ENCODE measurements at regions not wholly inside any gene's neighbourhood (a gene's known extent, or its start where the extent isn't known, plus 50 kb on each side); places are given as distances from the start of the nearest gene placed in this dataset.

DNA sequence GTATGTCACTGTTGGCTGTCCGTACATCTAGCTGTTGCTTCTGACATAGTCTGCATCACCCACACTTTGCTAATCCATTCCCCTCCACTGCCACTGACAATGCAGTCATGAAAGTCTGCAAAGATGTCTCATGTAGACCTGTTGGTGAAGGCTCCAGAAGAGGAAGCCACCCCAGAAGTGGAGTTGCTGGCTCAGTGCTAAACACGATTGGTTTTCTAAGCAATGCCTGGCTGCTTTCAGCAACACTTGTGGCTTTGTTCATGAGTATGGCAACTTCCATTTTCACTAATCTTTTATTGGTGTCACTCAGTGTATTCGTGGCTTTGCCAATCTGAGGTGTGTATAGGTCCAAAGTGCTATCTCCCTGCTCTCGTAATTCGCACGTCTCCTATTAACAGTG is 288.1 kb downstream of the GADD45G start:
- WGBS, 2 donors = 84 to 86% methylated on average over 6 of the region's 6 CpGs
- DNase-seq = no peak
- intact Hi-C loops (cut with DNase I) = no loop called here
- Histone ChIP-seq H3K27ac (ENCODE audit: low read depth in 1 of 2, low read length in 2 of 2) (no peak overlapping the region), H3K36me3 (ENCODE audit: control insufficient read depth in 1 of 2, insufficient read depth in 2 of 2, low read length in 1 of 2) (no peaks in the 10 kb centered on the region), H3K4me1 (ENCODE audit: control insufficient read depth in 1 of 2, insufficient read depth in 2 of 2, low read length in 2 of 2) (peaks cover 0 to 2% of the 10 kb centered on the region in 2 donors), H3K4me3 (ENCODE audit: low read length in 2 of 2) (no peak overlapping the region), H3K27me3 (ENCODE audit: control insufficient read depth in 1 of 2, insufficient read depth in 2 of 2, low read length in 1 of 2) (no peaks in the 10 kb centered on the region), H3K9me3 (ENCODE audit: control insufficient read depth, low read length) (no peaks in the 10 kb centered on the region)
- ATAC-seq (ENCODE audit: low FRiP score) = no peak

DNA sequence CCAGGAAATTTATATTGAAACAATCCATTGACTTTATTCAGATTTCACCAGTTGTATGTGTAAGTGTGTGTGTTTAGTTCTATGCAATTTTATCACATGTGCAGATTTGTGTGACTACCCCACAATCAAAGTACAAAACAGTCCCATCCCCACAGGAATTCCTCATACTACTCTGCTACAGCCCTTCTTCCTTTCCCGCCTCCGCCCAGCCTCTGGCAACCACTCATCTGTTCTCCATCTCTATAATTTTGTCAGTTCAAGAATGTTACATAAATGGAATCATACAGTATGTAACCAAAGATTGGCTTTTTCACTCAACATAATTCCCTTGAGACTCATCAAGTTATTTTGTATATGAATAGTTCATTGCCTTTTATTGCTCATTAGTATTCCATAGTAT is 289.1 kb downstream of the GADD45G start:
- intact Hi-C loops (cut with DNase I) = no loop called here
- no peak for ATAC-seq (ENCODE audit: low FRiP score)
- no peaks in the 10 kb centered on the region for H3K36me3 ChIP-seq (ENCODE audit: control insufficient read depth in 1 of 2, insufficient read depth in 2 of 2, low read length in 1 of 2)

GRCh38 chr9:89896806-89897340 is 292.1 kb downstream of the GADD45G start:
- Histone ChIP-seq H3K27me3 (ENCODE audit: control insufficient read depth in 1 of 2, insufficient read depth in 2 of 2, low read length in 1 of 2) (no peaks in the 10 kb centered on the region), H3K4me3 (ENCODE audit: low read length in 2 of 2) (no peak overlapping the region), H3K36me3 (ENCODE audit: control insufficient read depth in 1 of 2, insufficient read depth in 2 of 2, low read length in 1 of 2) (no peaks in the 10 kb centered on the region), H3K4me1 (ENCODE audit: control insufficient read depth in 1 of 2, insufficient read depth in 2 of 2, low read length in 2 of 2) (no peaks in the 10 kb centered on the region), H3K27ac (ENCODE audit: low read depth in 1 of 2, low read length in 2 of 2) (no peak overlapping the region), H3K9me3 (ENCODE audit: control insufficient read depth, low read length) (no peaks in the 10 kb centered on the region)
- WGBS, 2 donors = 90 to 95% methylated on average over 5 of the region's 5 CpGs
- ATAC-seq (ENCODE audit: low FRiP score) (no peak), DNase-seq (no peak)
- intact Hi-C loops (cut with DNase I) = no loop called here

More for the DNA sequence above, 289.1 kb downstream of the GADD45G start:
- H3K4me3 ChIP-seq (ENCODE audit: low read length in 2 of 2) = no peak overlapping the region
- H3K9me3 ChIP-seq (ENCODE audit: control insufficient read depth, low read length) = no peaks in the 10 kb centered on the region
- DNase-seq = no peak
- WGBS, 2 donors = 89 to 92% methylated on average over 2 of the region's 2 CpGs
- H3K4me1 ChIP-seq (ENCODE audit: control insufficient read depth in 1 of 2, insufficient read depth in 2 of 2, low read length in 2 of 2) = peaks cover 0 to 2% of the 10 kb centered on the region in 2 donors
- no peaks in the 10 kb centered on the region for H3K27me3 ChIP-seq (ENCODE audit: control insufficient read depth in 1 of 2, insufficient read depth in 2 of 2, low read length in 1 of 2)
- no peak overlapping the region for H3K27ac ChIP-seq (ENCODE audit: low read depth in 1 of 2, low read length in 2 of 2)

DNA sequence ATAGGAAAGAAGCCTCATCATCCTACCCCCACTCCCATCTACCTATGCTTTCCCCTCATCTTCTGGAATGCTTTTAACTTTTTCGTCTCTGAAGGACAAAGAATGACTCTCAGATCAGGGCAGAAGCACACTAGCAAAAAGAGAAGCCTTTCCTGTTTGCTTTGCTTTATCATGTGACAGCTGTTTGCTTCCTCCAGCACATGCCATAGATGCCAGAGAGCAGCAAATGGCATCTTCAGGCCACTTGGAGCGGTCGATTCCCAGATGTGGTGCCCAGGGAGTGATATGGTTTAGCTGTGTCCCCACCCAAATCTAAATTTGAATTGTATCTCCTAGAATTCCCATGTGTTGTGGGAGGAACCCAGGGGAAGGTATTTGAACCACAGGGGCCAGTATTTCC is 294.8 kb downstream of the GADD45G start:
- Histone ChIP-seq H3K4me1 (ENCODE audit: control insufficient read depth in 1 of 2, insufficient read depth in 2 of 2, low read length in 2 of 2) (no peaks in the 10 kb centered on the region), H3K36me3 (ENCODE audit: control insufficient read depth in 1 of 2, insufficient read depth in 2 of 2, low read length in 1 of 2) (no peaks in the 10 kb centered on the region), H3K9me3 (ENCODE audit: control insufficient read depth, low read length) (no peaks in the 10 kb centered on the region), H3K27me3 (ENCODE audit: control insufficient read depth in 1 of 2, insufficient read depth in 2 of 2, low read length in 1 of 2) (no peaks in the 10 kb centered on the region), H3K4me3 (ENCODE audit: low read length in 2 of 2) (no peak overlapping the region), H3K27ac (ENCODE audit: low read depth in 1 of 2, low read length in 2 of 2) (no peak overlapping the region)
- WGBS, 2 donors = 90% methylated on average over 3 of the region's 3 CpGs
- intact Hi-C loops (cut with DNase I) = no loop called here
- DNase-seq (no peak), ATAC-seq (ENCODE audit: low FRiP score) (no peak)

- 89 to 93% methylated on average over 4 of the region's 4 CpGs for WGBS, 2 donors
- H3K4me3 ChIP-seq (ENCODE audit: low read length in 2 of 2) = no peak overlapping the region
- no peak overlapping the region for H3K27ac ChIP-seq (ENCODE audit: low read depth in 1 of 2, low read length in 2 of 2)
- intact Hi-C loops (cut with DNase I) = no loop called here
- no peak for ATAC-seq (ENCODE audit: low FRiP score)
- H3K4me1 ChIP-seq (ENCODE audit: control insufficient read depth in 1 of 2, insufficient read depth in 2 of 2, low read length in 2 of 2) = no peaks in the 10 kb centered on the region
- H3K27me3 ChIP-seq (ENCODE audit: control insufficient read depth in 1 of 2, insufficient read depth in 2 of 2, low read length in 1 of 2) = no peaks in the 10 kb centered on the region
- DNase-seq = no peak
- H3K36me3 ChIP-seq (ENCODE audit: control insufficient read depth in 1 of 2, insufficient read depth in 2 of 2, low read length in 1 of 2) = no peaks in the 10 kb centered on the region
- no peaks in the 10 kb centered on the region for H3K9me3 ChIP-seq (ENCODE audit: control insufficient read depth, low read length)
Observed at GRCh38 chr9:89901920-89902319, 297.1 kb downstream of the GADD45G start.

- Histone ChIP-seq H3K27ac (ENCODE audit: low read depth in 1 of 2, low read length in 2 of 2) (no peak overlapping the region), H3K4me3 (ENCODE audit: low read length in 2 of 2) (no peak overlapping the region), H3K36me3 (ENCODE audit: control insufficient read depth in 1 of 2, insufficient read depth in 2 of 2, low read length in 1 of 2) (no peaks in the 10 kb centered on the region), H3K27me3 (ENCODE audit: control insufficient read depth in 1 of 2, insufficient read depth in 2 of 2, low read length in 1 of 2) (no peaks in the 10 kb centered on the region), H3K9me3 (ENCODE audit: control insufficient read depth, low read length) (no peaks in the 10 kb centered on the region), H3K4me1 (ENCODE audit: control insufficient read depth in 1 of 2, insufficient read depth in 2 of 2, low read length in 2 of 2) (no peaks in the 10 kb centered on the region)
- DNase-seq (no peak), ATAC-seq (ENCODE audit: low FRiP score) (no peak)
- intact Hi-C loops (cut with DNase I) = no loop called here
- 13 to 18% methylated on average over 8 of the region's 8 CpGs for WGBS, 2 donors
Observed at GRCh38 chr9:89902450-89903140, 297.8 kb downstream of the GADD45G start.

- no peaks in the 10 kb centered on the region for H3K9me3 ChIP-seq (ENCODE audit: control insufficient read depth, low read length)
- intact Hi-C loops (cut with DNase I) = no loop called here
- H3K27ac ChIP-seq (ENCODE audit: low read depth in 1 of 2, low read length in 2 of 2) = no peak overlapping the region
- DNase-seq (no peak), ATAC-seq (ENCODE audit: low FRiP score) (no peak)
- WGBS, 2 donors = 59 to 61% methylated on average over 3 of the region's 3 CpGs
- no peak overlapping the region for H3K4me3 ChIP-seq (ENCODE audit: low read length in 2 of 2)
- H3K4me1 ChIP-seq (ENCODE audit: control insufficient read depth in 1 of 2, insufficient read depth in 2 of 2, low read length in 2 of 2) = no peaks in the 10 kb centered on the region
- H3K36me3 ChIP-seq (ENCODE audit: control insufficient read depth in 1 of 2, insufficient read depth in 2 of 2, low read length in 1 of 2) = no peaks in the 10 kb centered on the region
- no peaks in the 10 kb centered on the region for H3K27me3 ChIP-seq (ENCODE audit: control insufficient read depth in 1 of 2, insufficient read depth in 2 of 2, low read length in 1 of 2)
Observed at GRCh38 chr9:89903141-89903475, 298.3 kb downstream of the GADD45G start.

DNA sequence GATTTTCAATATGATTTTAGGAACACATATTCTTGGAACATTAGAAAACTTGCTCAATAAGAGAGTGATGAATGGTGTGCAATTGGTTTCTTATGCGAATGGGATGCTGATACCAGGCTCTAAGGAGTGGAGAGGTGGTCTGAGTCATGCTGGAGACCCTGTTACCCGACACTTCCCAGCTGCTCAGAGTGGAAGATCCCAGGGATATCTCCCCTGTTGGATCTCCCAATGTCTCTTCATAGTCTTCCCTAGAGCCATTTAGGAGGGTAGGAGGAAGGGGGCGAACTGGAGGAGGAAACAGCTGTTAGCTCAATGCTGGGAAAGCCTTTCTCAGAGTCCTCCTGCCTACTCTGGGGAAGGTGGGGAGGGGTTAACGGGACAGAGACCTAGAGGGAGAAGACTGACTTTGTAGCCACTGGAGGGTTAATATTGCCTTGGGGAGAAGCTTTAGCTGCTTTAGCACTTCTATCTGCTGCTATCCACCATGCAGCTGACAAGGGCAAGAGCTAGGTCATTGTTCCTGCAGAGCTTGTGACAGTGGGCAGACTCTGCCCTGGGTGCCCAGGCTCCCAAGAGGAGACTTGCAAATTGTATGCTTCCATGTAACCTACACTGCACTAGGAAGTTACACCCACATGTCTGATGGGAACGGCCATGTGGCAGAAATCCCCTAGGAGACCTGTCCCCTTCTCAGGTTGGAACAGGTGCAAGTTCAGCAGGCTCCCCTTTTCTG is 301.0 kb downstream of the GADD45G start:
- no peaks in the 10 kb centered on the region for H3K27me3 ChIP-seq (ENCODE audit: control insufficient read depth in 1 of 2, insufficient read depth in 2 of 2, low read length in 1 of 2)
- 82 to 83% methylated on average over 5 of the region's 5 CpGs for WGBS, 2 donors

More for the DNA sequence above, 301.0 kb downstream of the GADD45G start:
- Histone ChIP-seq H3K4me1 (ENCODE audit: control insufficient read depth in 1 of 2, insufficient read depth in 2 of 2, low read length in 2 of 2) (no peaks in the 10 kb centered on the region), H3K27ac (ENCODE audit: low read depth in 1 of 2, low read length in 2 of 2) (no peak overlapping the region), H3K36me3 (ENCODE audit: control insufficient read depth in 1 of 2, insufficient read depth in 2 of 2, low read length in 1 of 2) (no peaks in the 10 kb centered on the region), H3K9me3 (ENCODE audit: control insufficient read depth, low read length) (no peaks in the 10 kb centered on the region), H3K4me3 (ENCODE audit: low read length in 2 of 2) (no peak overlapping the region)
- ATAC-seq (ENCODE audit: low FRiP score) (no peak), DNase-seq (no peak)
- intact Hi-C loops (cut with DNase I) = no loop called here
